ENCODE measurements at regions not wholly inside any gene's neighbourhood (a gene's known extent, or its start where the extent isn't known, plus 50 kb on each side); places are given as distances from the start of the nearest gene placed in this dataset.

GRCh38 chr3:30311781-30312180 lies 294.6 kb upstream of the TGFBR2 start:
- peaks cover 0 to 3% of the 10 kb centered on the region in 2 donors for H3K9me3 ChIP-seq (ENCODE audit: control insufficient read depth in 2 of 2, insufficient read depth in 1 of 2, low read depth in 1 of 2, low read length in 1 of 2)
- no peak overlapping the region for H3K4me3 ChIP-seq (ENCODE audit: low read depth in 1 of 3, low read length in 3 of 3)
- H3K4me1 ChIP-seq (ENCODE audit: control insufficient read depth in 3 of 3, insufficient read depth in 2 of 3, low read depth in 1 of 3, low read length in 2 of 3), result peaks cover 0 to 16% (median 0%) of the 10 kb centered on the region in 3 donors
- 83 to 90% (median 85%) methylated on average over 4 of the region's 4 CpGs for WGBS, 3 donors
- H3K27me3 ChIP-seq (ENCODE audit: control insufficient read depth in 3 of 3, insufficient read depth in 3 of 3, low read length in 3 of 3), result no peaks in the 10 kb centered on the region
- H3K36me3 ChIP-seq (ENCODE audit: control insufficient read depth in 3 of 3, insufficient read depth in 2 of 3, low read depth in 1 of 3, low read length in 3 of 3), result no peaks in the 10 kb centered on the region
- DNase-seq (no peak), FAIRE-seq (no peak)
- no peak overlapping the region for H3K27ac ChIP-seq (ENCODE audit: low read depth in 1 of 3, low read length in 2 of 3)

DNA sequence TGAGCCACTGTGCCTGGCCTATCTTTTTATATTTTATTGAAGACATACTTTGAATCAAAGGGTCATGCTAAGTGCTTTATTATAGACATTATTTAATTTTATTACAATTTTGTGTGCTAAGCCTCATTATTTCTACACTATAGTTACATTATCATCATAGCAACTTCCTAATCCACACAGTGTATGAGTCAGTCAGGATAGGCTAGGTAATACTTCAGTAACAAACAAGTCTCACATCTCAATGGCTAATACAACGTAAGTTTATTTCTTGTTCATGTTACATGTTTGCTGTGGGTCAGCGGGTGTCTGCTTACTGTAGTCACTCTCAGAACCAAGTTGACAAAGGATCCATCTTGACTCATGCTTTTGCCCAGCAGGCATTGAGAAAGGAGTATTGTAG lies 292.6 kb upstream of the TGFBR2 start:
- H3K9me3 ChIP-seq (ENCODE audit: control insufficient read depth in 2 of 2, insufficient read depth in 1 of 2, low read depth in 1 of 2, low read length in 1 of 2), result peaks cover 0 to 2% of the 10 kb centered on the region in 2 donors
- DNase-seq (no peak), FAIRE-seq (no peak)
- H3K27me3 ChIP-seq (ENCODE audit: control insufficient read depth in 3 of 3, insufficient read depth in 3 of 3, low read length in 3 of 3), result no peaks in the 10 kb centered on the region
- H3K27ac ChIP-seq (ENCODE audit: low read depth in 1 of 3, low read length in 2 of 3), result no peak overlapping the region
- H3K4me3 ChIP-seq (ENCODE audit: low read depth in 1 of 3, low read length in 3 of 3), result no peak overlapping the region
- WGBS, 3 donors, result 94 to 98% (median 97%) methylated on average over 2 of the region's 2 CpGs
- no peaks in the 10 kb centered on the region for H3K36me3 ChIP-seq (ENCODE audit: control insufficient read depth in 3 of 3, insufficient read depth in 2 of 3, low read depth in 1 of 3, low read length in 3 of 3)
- peaks cover 0 to 7% (median 0%) of the 10 kb centered on the region in 3 donors for H3K4me1 ChIP-seq (ENCODE audit: control insufficient read depth in 3 of 3, insufficient read depth in 2 of 3, low read depth in 1 of 3, low read length in 2 of 3)

DNA sequence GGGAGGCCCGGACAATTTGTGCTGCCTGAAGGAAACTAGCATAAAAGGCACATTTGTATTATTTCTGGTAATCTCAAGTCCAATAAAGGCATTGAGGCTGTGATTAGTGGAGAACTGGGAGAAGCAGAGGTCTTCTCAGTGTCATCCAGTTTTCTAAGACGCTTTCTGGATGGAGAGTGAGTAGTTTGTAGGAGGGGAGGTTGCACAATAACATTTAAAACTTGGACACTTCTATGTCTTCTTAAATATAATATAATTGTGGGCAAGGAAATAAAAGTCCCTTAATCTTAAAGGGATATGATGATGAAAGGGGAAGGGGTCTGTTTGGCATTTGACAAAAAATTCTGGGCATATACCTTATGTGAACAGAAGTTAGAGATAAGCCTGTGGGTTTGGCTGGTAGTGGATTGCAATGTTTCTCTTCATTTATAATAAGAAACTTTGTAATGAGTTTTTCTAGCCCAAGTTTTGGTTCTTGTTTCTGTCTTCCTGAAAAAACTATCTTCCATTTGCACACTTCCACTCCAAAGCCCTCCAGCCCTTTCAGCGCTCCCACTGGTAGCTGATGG lies 291.6 kb upstream of the TGFBR2 start:
- peaks cover 0 to 2% of the 10 kb centered on the region in 2 donors for H3K9me3 ChIP-seq (ENCODE audit: control insufficient read depth in 2 of 2, insufficient read depth in 1 of 2, low read depth in 1 of 2, low read length in 1 of 2)
- H3K27me3 ChIP-seq (ENCODE audit: control insufficient read depth in 3 of 3, insufficient read depth in 3 of 3, low read length in 3 of 3), result no peaks in the 10 kb centered on the region
- FAIRE-seq (no peak), DNase-seq (no peak)
- 84 to 98% (median 94%) methylated on average over 3 of the region's 3 CpGs for WGBS, 3 donors
- no peaks in the 10 kb centered on the region for H3K36me3 ChIP-seq (ENCODE audit: control insufficient read depth in 3 of 3, insufficient read depth in 2 of 3, low read depth in 1 of 3, low read length in 3 of 3)
- no peak overlapping the region for H3K4me3 ChIP-seq (ENCODE audit: low read depth in 1 of 3, low read length in 3 of 3)
- H3K27ac ChIP-seq (ENCODE audit: low read depth in 1 of 3, low read length in 2 of 3), result no peak overlapping the region
- peaks cover 0 to 5% (median 0%) of the 10 kb centered on the region in 3 donors for H3K4me1 ChIP-seq (ENCODE audit: control insufficient read depth in 3 of 3, insufficient read depth in 2 of 3, low read depth in 1 of 3, low read length in 2 of 3)

DNA sequence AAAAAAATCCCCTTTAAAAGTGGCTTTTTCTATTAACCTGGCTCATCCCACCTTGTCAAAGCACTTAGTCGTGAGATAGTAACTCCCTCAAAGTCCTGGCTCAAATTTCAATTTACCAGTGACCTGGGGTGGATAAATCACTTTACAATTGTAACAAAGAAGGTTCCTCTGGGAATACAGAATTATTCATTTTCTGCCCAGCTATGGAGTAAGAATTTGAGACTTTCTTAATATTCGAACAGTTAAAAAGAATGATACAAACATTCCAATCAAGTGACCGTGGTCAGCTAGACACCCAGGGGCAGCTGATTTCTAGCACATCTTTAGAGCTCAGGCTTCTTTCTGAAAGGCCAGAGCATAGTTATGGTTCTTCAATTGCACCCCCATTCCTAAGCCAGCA lies 291.0 kb upstream of the TGFBR2 start:
- peaks cover 0 to 2% (median 0%) of the 10 kb centered on the region in 3 donors for H3K4me1 ChIP-seq (ENCODE audit: control insufficient read depth in 3 of 3, insufficient read depth in 2 of 3, low read depth in 1 of 3, low read length in 2 of 3)
- H3K27ac ChIP-seq (ENCODE audit: low read depth in 1 of 3, low read length in 2 of 3), result no peak overlapping the region
- DNase-seq (no peak), FAIRE-seq (no peak)
- H3K9me3 ChIP-seq (ENCODE audit: control insufficient read depth in 2 of 2, insufficient read depth in 1 of 2, low read depth in 1 of 2, low read length in 1 of 2), result peaks cover 0 to 2% of the 10 kb centered on the region in 2 donors
- no peaks in the 10 kb centered on the region for H3K36me3 ChIP-seq (ENCODE audit: control insufficient read depth in 3 of 3, insufficient read depth in 2 of 3, low read depth in 1 of 3, low read length in 3 of 3)
- no peaks in the 10 kb centered on the region for H3K27me3 ChIP-seq (ENCODE audit: control insufficient read depth in 3 of 3, insufficient read depth in 3 of 3, low read length in 3 of 3)
- 86 to 96% (median 92%) methylated on average over 3 of the region's 3 CpGs for WGBS, 3 donors
- no peak overlapping the region for H3K4me3 ChIP-seq (ENCODE audit: low read depth in 1 of 3, low read length in 3 of 3)

DNA sequence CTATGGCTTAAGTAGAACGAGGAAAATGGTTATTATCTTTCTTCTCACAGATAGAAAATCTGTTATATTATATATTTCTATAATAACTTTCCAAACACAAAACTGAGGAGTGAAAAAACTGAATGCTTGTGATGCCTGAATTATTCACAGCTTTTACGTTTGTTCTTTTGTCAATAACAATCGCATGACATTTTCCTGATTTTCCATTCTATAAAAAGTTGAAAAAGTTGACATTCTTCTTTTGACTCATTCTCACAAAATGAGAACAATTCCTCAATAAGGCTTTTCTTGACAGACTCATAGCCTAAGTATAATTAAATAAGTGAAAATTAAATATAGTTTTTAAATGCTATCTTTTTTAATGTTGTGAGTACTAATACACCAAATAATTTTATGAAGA lies 288.8 kb upstream of the TGFBR2 start:
- Histone ChIP-seq H3K36me3 (ENCODE audit: control insufficient read depth in 3 of 3, insufficient read depth in 2 of 3, low read depth in 1 of 3, low read length in 3 of 3) (no peaks in the 10 kb centered on the region), H3K4me3 (ENCODE audit: low read depth in 1 of 3, low read length in 3 of 3) (no peak overlapping the region), H3K27ac (ENCODE audit: low read depth in 1 of 3, low read length in 2 of 3) (no peak overlapping the region), H3K4me1 (ENCODE audit: control insufficient read depth in 3 of 3, insufficient read depth in 2 of 3, low read depth in 1 of 3, low read length in 2 of 3) (peaks cover 0 to 2% (median 0%) of the 10 kb centered on the region in 3 donors), H3K9me3 (ENCODE audit: control insufficient read depth in 2 of 2, insufficient read depth in 1 of 2, low read depth in 1 of 2, low read length in 1 of 2) (peaks cover 0 to 2% of the 10 kb centered on the region in 2 donors), H3K27me3 (ENCODE audit: control insufficient read depth in 3 of 3, insufficient read depth in 3 of 3, low read length in 3 of 3) (no peaks in the 10 kb centered on the region)
- FAIRE-seq (peak; percentile 85), DNase-seq (no peak)
- WGBS, 3 donors, result 93 to 96% (median 94%) methylated on average over 3 of the region's 3 CpGs

DNA sequence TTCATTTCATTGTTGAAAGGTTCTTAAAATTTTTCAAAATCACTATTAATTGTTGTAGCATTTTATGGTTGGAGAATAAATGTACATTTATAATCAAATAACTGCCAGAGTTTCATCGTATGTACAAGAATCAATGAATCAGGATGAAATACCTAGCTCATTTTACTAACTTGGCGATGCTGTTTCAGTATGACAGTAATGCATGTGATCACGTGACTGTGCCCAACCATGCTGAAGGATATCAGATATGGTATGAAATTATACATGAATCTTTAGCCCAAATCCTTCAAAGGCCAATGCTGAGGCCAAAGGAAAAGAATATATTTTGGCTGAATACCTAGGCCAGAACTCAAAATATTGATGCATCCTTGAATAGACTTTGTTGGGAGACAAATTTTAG lies 288.3 kb upstream of the TGFBR2 start:
- Histone ChIP-seq H3K27ac (ENCODE audit: low read depth in 1 of 3, low read length in 2 of 3) (no peak overlapping the region), H3K36me3 (ENCODE audit: control insufficient read depth in 3 of 3, insufficient read depth in 2 of 3, low read depth in 1 of 3, low read length in 3 of 3) (no peaks in the 10 kb centered on the region), H3K4me1 (ENCODE audit: control insufficient read depth in 3 of 3, insufficient read depth in 2 of 3, low read depth in 1 of 3, low read length in 2 of 3) (peaks cover 0 to 2% (median 0%) of the 10 kb centered on the region in 3 donors), H3K9me3 (ENCODE audit: control insufficient read depth in 2 of 2, insufficient read depth in 1 of 2, low read depth in 1 of 2, low read length in 1 of 2) (peaks cover 0 to 2% of the 10 kb centered on the region in 2 donors), H3K4me3 (ENCODE audit: low read depth in 1 of 3, low read length in 3 of 3) (no peak overlapping the region), H3K27me3 (ENCODE audit: control insufficient read depth in 3 of 3, insufficient read depth in 3 of 3, low read length in 3 of 3) (no peaks in the 10 kb centered on the region)
- FAIRE-seq (no peak), DNase-seq (no peak)
- WGBS, 3 donors, result 90 to 97% (median 95%) methylated on average over 3 of the region's 3 CpGs

GRCh38 chr3:30319713-30320112 lies 286.7 kb upstream of the TGFBR2 start:
- no peak overlapping the region for H3K27ac ChIP-seq (ENCODE audit: low read depth in 1 of 3, low read length in 2 of 3)
- no peaks in the 10 kb centered on the region for H3K27me3 ChIP-seq (ENCODE audit: control insufficient read depth in 3 of 3, insufficient read depth in 3 of 3, low read length in 3 of 3)
- peaks cover 0 to 6% (median 0%) of the 10 kb centered on the region in 3 donors for H3K4me1 ChIP-seq (ENCODE audit: control insufficient read depth in 3 of 3, insufficient read depth in 2 of 3, low read depth in 1 of 3, low read length in 2 of 3)
- no peak overlapping the region for H3K4me3 ChIP-seq (ENCODE audit: low read depth in 1 of 3, low read length in 3 of 3)
- peaks cover 0 to 2% of the 10 kb centered on the region in 2 donors for H3K9me3 ChIP-seq (ENCODE audit: control insufficient read depth in 2 of 2, insufficient read depth in 1 of 2, low read depth in 1 of 2, low read length in 1 of 2)
- FAIRE-seq (no peak), DNase-seq (peak; percentile 52 to 62)
- no peaks in the 10 kb centered on the region for H3K36me3 ChIP-seq (ENCODE audit: control insufficient read depth in 3 of 3, insufficient read depth in 2 of 3, low read depth in 1 of 3, low read length in 3 of 3)

DNA sequence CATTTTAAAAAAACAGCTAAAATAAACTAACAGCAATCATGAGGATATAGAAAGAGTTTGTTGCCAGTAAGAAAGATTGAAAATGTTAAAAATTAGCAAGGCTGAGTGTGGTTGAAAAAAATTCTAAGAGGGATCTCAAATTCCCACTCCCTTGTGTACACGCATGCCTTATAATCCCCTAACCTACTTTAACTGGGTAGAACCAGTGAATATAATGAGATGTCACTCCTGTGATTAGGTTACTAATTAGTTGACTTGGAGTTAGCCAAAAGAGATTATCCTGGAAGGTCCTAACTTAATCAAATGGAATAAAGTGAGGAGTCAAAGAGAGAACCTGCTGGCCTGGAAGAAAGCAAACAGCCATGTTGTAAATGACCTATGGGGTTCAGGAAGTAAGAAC lies 286.0 kb upstream of the TGFBR2 start:
- Histone ChIP-seq H3K9me3 (ENCODE audit: control insufficient read depth in 2 of 2, insufficient read depth in 1 of 2, low read depth in 1 of 2, low read length in 1 of 2) (peaks cover 0 to 2% of the 10 kb centered on the region in 2 donors), H3K27ac (ENCODE audit: low read depth in 1 of 3, low read length in 2 of 3) (no peak overlapping the region), H3K36me3 (ENCODE audit: control insufficient read depth in 3 of 3, insufficient read depth in 2 of 3, low read depth in 1 of 3, low read length in 3 of 3) (no peaks in the 10 kb centered on the region), H3K4me3 (ENCODE audit: low read depth in 1 of 3, low read length in 3 of 3) (no peak overlapping the region), H3K4me1 (ENCODE audit: control insufficient read depth in 3 of 3, insufficient read depth in 2 of 3, low read depth in 1 of 3, low read length in 2 of 3) (peaks cover 0 to 6% (median 0%) of the 10 kb centered on the region in 3 donors), H3K27me3 (ENCODE audit: control insufficient read depth in 3 of 3, insufficient read depth in 3 of 3, low read length in 3 of 3) (no peaks in the 10 kb centered on the region)
- 91 to 96% (median 92%) methylated on average over 1 of the region's 1 CpG for WGBS, 3 donors
- FAIRE-seq, result no peak
- no peak for DNase-seq

GRCh38 chr3:30321065-30321464 lies 285.3 kb upstream of the TGFBR2 start:
- no peaks in the 10 kb centered on the region for H3K27me3 ChIP-seq (ENCODE audit: control insufficient read depth in 3 of 3, insufficient read depth in 3 of 3, low read length in 3 of 3)
- H3K4me1 ChIP-seq (ENCODE audit: control insufficient read depth in 3 of 3, insufficient read depth in 2 of 3, low read depth in 1 of 3, low read length in 2 of 3), result peaks cover 0 to 6% (median 0%) of the 10 kb centered on the region in 3 donors
- H3K9me3 ChIP-seq (ENCODE audit: control insufficient read depth in 2 of 2, insufficient read depth in 1 of 2, low read depth in 1 of 2, low read length in 1 of 2), result peaks cover 0 to 2% of the 10 kb centered on the region in 2 donors
- no peak overlapping the region for H3K27ac ChIP-seq (ENCODE audit: low read depth in 1 of 3, low read length in 2 of 3)
- FAIRE-seq (no peak), DNase-seq (no peak)
- no peaks in the 10 kb centered on the region for H3K36me3 ChIP-seq (ENCODE audit: control insufficient read depth in 3 of 3, insufficient read depth in 2 of 3, low read depth in 1 of 3, low read length in 3 of 3)
- H3K4me3 ChIP-seq (ENCODE audit: low read depth in 1 of 3, low read length in 3 of 3), result no peak overlapping the region
- WGBS, 3 donors, result 96 to 98% (median 96%) methylated on average over 2 of the region's 2 CpGs

Data from small intestine (tissue), 7 donors.